Sigmoid colon (tissue), 4 donors: ENCODE measurements at regions not wholly inside any gene's neighbourhood (a gene's known extent, or its start where the extent isn't known, plus 50 kb on each side); places are given as distances from the start of the nearest gene placed in this dataset.

Experiments
- CTCF ChIP-seq, 4 experiments: fragments of 450-650 bp in 3 of 4; fragments of 200-600 bp in 1 of 4; IDR thresholded peaks; one replicate each; pipeline ENCODE4 v1.5.1; 2016 to 2019; ENCODE audit warnings: antibody characterized with exemption in 4 of 4, mild to moderate bottlenecking in 3 of 4, moderate library complexity in 2 of 4
- POLR2A ChIP-seq, 2 donors: fragments of 450-650 bp; IDR thresholded peaks; one replicate each; pipeline ENCODE4 v1.6.1; 2016; ENCODE audit warnings: antibody characterized with exemption in 2 of 2, mild to moderate bottlenecking in 2 of 2, moderate library complexity in 2 of 2
- POLR2AphosphoS5 ChIP-seq, 4 donors: sonication (generic); formaldehyde crosslinking; IDR thresholded peaks; one replicate each; pipeline ENCODE4 v1.6.1; 2017; ENCODE audit warnings: antibody characterized with exemption in 4 of 4

GRCh38 chr4:77336411-77337142 lies 179.6 kb downstream of the CCNG2 start:
- TF ChIP-seq POLR2AphosphoS5 (IDR thresholded peaks at IDR 0.05), result no peak
- no peak for TF ChIP-seq CTCF (IDR thresholded peaks at IDR 0.05)
- no peak for TF ChIP-seq POLR2A (IDR thresholded peaks at IDR 0.05)
